Endothelial cell (in vitro differentiated cells): ENCODE measurements at regions not wholly inside any gene's neighbourhood (a gene's known extent, or its start where the extent isn't known, plus 50 kb on each side); places are given as distances from the start of the nearest gene placed in this dataset.
"Not testable (repeated sequence)": the region's sequence is repeated elsewhere in the genome, so short reads cannot be mapped to it uniquely, and the experiment has no call there.

ENCODE experiments used
- DNase-seq: peaks from one replicate; pipeline ENCODE4 v3.0.0; 2021; ENCODE audit warnings: low spot score
- H3K27ac Mint-ChIP-seq: one replicate; pipeline ENCODE4 v1.8.0; 2021; ENCODE audit warnings: mixed read lengths, inconsistent platforms; ENCODE audit not compliant: unreplicated experiment
- H3K27me3 Mint-ChIP-seq: one replicate; pipeline ENCODE4 v1.8.0; 2021; ENCODE audit warnings: mild to moderate bottlenecking, moderate library complexity, mixed read lengths, inconsistent platforms; ENCODE audit not compliant: unreplicated experiment
- H3K36me3 Mint-ChIP-seq: one replicate; pipeline ENCODE4 v1.8.0; 2021; ENCODE audit warnings: mild to moderate bottlenecking, low read depth, mixed read lengths, inconsistent platforms; ENCODE audit not compliant: unreplicated experiment
- H3K4me1 Mint-ChIP-seq: one replicate; pipeline ENCODE4 v1.8.0; 2021; ENCODE audit warnings: mild to moderate bottlenecking, mixed read lengths, inconsistent platforms; ENCODE audit not compliant: unreplicated experiment
- H3K4me3 Mint-ChIP-seq: one replicate; pipeline ENCODE4 v1.8.0; 2021; ENCODE audit warnings: mild to moderate bottlenecking, mixed read lengths, inconsistent platforms; ENCODE audit not compliant: unreplicated experiment
- H3K9me3 Mint-ChIP-seq: one replicate; pipeline ENCODE4 v1.8.0; 2021; ENCODE audit warnings: mixed read lengths, inconsistent platforms; ENCODE audit not compliant: unreplicated experiment
- TF ChIP-seq, protein P1 (sequence below): fragments of 200-600 bp; sonication (generic); IDR thresholded peaks from one replicate; pipeline ENCODE4 v1.5.0; 2021; ENCODE audit warnings: antibody characterized with exemption; ENCODE audit not compliant: unreplicated experiment

DNA sequence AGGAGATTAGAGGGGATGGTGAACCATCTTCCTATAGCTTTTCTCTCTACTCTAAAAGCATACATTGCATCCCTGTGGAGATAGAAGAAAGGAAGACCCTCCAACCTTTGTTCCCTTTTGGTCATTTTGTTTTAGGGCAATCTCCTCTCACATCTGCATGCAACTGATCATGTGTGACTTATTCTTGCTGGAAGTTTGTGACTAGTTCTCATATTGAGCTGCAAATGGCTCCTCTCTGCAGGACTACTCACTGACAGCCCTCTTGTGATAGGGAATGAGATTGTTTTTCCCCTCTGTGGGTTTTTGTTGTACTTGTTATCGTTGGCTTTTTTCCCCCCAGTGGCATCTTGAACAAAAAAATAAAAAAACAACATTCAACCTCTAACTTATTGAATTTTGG lies 416.0 kb upstream of the CNTNAP5 start:
- DNase-seq, result no peak
- no peaks in the 10 kb centered on the region for H3K36me3 Mint-ChIP-seq

DNA sequence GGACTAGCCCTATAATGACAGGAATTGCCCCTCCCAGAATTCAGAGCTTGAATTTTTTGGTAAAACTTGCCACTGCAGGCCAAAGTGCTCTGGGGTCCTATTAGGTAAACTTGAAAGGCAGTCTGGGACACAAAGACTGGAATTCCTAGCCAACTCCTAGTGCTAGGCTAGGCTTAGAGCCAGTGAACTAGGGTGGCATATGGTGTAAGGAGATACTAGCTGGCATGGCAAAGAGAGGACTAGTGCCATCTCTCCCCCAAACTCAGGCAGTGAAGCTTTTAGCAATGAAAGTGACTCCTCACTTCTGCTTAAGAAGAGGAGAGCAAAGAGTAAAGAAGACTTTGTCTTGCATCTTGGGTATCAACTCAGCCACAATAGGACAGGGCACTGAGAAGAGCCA lies 410.5 kb upstream of the CNTNAP5 start:
- no peak overlapping the region for H3K27ac Mint-ChIP-seq
- TF ChIP-seq, protein P1, sequence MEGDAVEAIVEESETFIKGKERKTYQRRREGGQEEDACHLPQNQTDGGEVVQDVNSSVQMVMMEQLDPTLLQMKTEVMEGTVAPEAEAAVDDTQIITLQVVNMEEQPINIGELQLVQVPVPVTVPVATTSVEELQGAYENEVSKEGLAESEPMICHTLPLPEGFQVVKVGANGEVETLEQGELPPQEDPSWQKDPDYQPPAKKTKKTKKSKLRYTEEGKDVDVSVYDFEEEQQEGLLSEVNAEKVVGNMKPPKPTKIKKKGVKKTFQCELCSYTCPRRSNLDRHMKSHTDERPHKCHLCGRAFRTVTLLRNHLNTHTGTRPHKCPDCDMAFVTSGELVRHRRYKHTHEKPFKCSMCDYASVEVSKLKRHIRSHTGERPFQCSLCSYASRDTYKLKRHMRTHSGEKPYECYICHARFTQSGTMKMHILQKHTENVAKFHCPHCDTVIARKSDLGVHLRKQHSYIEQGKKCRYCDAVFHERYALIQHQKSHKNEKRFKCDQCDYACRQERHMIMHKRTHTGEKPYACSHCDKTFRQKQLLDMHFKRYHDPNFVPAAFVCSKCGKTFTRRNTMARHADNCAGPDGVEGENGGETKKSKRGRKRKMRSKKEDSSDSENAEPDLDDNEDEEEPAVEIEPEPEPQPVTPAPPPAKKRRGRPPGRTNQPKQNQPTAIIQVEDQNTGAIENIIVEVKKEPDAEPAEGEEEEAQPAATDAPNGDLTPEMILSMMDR, result no peak

More for the DNA sequence above, 416.0 kb upstream of the CNTNAP5 start:
- no peaks in the 10 kb centered on the region for H3K9me3 Mint-ChIP-seq
- H3K4me3 Mint-ChIP-seq, result no peak overlapping the region
- no peaks in the 10 kb centered on the region for H3K4me1 Mint-ChIP-seq
- no peaks in the 10 kb centered on the region for H3K27me3 Mint-ChIP-seq
- no peak overlapping the region for H3K27ac Mint-ChIP-seq
- TF ChIP-seq, protein P1, result no peak

DNA sequence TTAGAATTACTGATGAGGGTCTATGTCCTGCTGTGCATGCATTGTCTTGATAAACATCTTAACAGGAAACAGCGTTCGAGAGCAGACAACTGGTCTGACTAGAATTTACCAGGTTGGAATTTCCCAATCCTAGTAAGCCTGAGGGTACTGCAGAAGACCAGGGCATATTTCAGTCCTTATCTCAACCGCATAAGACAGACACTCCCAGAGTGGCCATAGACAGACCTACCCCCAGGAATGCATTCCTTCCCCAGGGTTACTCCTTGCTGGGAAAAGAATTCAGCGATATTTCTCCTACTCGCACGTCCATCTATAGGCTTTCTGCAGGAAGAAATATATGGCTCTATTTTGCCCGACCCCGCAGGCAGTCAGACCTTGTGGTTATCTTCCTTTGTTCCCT lies 406.4 kb upstream of the CNTNAP5 start:
- not testable (repeated sequence) for H3K36me3 Mint-ChIP-seq, H3K9me3 Mint-ChIP-seq, H3K27me3 Mint-ChIP-seq, H3K4me1 Mint-ChIP-seq, DNase-seq, H3K27ac Mint-ChIP-seq, H3K4me3 Mint-ChIP-seq

More for the DNA sequence above, 410.5 kb upstream of the CNTNAP5 start:
- no peak for DNase-seq
- Mint-ChIP-seq H3K36me3 (no peaks in the 10 kb centered on the region), H3K9me3 (peaks cover 5% of the 10 kb centered on the region), H3K4me3 (no peak overlapping the region), H3K27me3 (no peaks in the 10 kb centered on the region), H3K4me1 (no peaks in the 10 kb centered on the region)

DNA sequence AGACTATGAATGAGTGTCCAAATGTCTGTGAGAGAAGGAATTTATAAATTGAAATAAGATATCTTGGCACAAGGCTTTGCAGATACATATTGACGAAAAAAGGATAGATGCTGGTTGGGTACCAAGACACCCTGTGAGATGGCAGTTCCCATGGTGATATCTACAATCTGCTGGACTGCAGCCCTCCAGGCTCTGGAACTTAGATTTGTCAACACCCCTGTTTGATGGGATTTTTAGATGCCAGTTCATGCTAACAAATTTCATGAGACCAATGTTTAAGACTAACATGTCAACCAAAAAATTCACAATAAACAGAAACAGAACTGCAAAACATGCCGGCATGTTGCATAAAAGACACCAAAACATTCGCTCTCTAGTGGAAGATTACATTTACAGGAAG lies 400.3 kb upstream of the CNTNAP5 start:
- H3K4me3 Mint-ChIP-seq, result no peak overlapping the region
- H3K27me3 Mint-ChIP-seq, result no peaks in the 10 kb centered on the region
- H3K36me3 Mint-ChIP-seq, result no peaks in the 10 kb centered on the region
- H3K9me3 Mint-ChIP-seq, result no peaks in the 10 kb centered on the region
- H3K4me1 Mint-ChIP-seq, result no peaks in the 10 kb centered on the region
- DNase-seq, result no peak
- TF ChIP-seq, protein P1, result no peak
- H3K27ac Mint-ChIP-seq, result no peak overlapping the region

DNA sequence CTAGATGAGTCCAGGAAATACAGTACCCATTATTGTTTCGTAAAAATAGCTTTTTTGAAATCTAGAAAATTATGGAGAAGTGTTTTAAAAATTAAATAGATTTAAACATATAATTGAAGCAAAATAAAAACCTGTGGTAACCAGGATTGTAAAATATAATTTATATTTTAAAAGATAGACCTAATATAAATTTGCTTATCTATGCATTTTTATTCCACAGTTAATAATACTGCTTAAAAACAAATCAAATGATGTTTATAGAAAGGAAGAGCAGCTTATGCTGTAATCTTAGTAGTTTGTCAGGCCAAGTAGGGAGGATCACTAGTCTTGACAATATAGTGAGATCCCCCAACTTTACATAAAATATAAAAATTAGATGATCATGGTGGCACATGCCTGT lies 388.9 kb upstream of the CNTNAP5 start:
- H3K9me3 Mint-ChIP-seq, result no peaks in the 10 kb centered on the region
- no peaks in the 10 kb centered on the region for H3K36me3 Mint-ChIP-seq
- no peaks in the 10 kb centered on the region for H3K27me3 Mint-ChIP-seq
- TF ChIP-seq, protein P1, result no peak
- H3K4me1 Mint-ChIP-seq, result no peaks in the 10 kb centered on the region
- DNase-seq, result no peak
- H3K4me3 Mint-ChIP-seq, result no peak overlapping the region
- no peak overlapping the region for H3K27ac Mint-ChIP-seq
